MV-4-11 (cell line): ENCODE measurements at regions not wholly inside any gene's neighbourhood (a gene's known extent, or its start where the extent isn't known, plus 50 kb on each side); places are given as distances from the start of the nearest gene placed in this dataset.

Source experiments
- DNase-seq: peaks from one replicate; lab custom pipeline; 2025; lab: John Stamatoyannopoulos, UW

DNA sequence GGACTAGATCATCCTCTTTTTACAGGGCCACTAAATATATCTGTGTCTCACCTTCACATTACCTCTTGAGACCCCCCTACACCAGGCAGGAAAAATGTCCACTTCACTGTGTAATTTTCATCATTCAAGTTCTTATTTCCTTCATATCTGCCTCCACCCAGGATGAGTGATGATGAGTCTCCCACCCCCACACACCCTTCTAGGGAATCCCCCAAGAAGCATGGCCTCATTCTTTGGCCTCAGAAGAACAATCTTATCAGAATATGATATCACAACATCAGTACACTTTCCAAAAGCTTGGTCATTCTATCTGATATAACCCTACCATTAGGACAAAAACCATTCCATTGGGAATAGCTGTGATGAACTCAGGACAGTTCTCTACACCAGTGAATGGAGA, 170.3 kb upstream of the DUSP10 start:
- DNase-seq, result no peak

DNA sequence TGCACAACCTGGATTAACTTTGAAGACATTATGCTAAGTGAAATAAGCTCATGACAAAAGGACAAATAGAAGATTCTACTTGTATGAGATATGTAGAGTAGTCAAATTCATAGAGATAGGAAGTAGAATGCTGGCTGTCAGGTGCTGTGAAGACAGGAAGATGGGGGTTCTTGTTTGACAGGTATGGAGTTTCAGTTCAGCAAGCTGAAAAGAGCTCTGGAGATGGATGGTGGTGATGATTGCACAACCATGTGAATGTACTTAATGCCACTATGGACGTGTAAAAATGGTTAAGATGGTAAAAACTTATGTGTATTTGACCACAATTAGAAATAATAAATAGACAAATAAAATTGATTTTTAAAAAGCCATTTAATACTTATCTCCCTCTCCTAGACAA, 169.8 kb upstream of the DUSP10 start:
- DNase-seq, result no peak

DNA sequence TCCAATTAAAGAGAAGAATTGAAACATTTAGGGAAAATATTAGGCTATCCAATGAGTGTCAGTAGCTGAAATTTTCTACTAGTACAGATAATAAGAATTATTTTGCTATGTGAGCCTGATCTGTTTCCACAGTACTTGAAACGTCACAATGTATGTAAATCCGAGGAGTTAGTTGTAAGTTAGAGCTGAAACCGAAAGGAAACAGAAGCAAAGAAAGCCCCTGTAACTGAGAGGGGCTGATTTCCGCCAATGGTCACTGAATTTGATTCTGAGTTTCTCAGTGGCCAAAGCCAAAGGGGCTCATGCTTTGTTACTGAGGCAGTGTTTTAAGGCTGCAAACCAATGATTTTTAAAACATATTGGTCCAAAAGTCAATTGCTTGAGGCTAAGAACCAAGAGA, 168.3 kb upstream of the DUSP10 start:
- no peak for DNase-seq

DNA sequence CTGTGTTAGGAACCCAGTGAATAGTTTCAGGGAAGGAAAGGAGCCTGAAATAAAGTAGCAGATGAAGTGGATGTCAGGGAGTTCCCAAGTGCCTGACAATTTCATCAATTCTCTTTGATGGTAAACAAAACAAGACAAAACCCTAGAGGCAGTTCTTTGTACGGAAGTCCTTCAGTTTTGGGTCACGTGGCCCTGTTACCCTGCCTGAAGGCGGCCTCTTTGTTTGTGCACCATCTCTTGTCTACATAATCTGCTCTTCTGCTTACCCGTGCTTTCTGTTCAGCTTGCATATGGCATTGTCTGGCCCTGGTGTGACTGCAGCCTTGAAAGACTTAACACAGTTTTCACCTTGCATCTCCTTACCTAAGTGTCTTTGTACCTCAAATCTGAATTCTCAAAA, 166.7 kb upstream of the DUSP10 start:
- no peak for DNase-seq

DNA sequence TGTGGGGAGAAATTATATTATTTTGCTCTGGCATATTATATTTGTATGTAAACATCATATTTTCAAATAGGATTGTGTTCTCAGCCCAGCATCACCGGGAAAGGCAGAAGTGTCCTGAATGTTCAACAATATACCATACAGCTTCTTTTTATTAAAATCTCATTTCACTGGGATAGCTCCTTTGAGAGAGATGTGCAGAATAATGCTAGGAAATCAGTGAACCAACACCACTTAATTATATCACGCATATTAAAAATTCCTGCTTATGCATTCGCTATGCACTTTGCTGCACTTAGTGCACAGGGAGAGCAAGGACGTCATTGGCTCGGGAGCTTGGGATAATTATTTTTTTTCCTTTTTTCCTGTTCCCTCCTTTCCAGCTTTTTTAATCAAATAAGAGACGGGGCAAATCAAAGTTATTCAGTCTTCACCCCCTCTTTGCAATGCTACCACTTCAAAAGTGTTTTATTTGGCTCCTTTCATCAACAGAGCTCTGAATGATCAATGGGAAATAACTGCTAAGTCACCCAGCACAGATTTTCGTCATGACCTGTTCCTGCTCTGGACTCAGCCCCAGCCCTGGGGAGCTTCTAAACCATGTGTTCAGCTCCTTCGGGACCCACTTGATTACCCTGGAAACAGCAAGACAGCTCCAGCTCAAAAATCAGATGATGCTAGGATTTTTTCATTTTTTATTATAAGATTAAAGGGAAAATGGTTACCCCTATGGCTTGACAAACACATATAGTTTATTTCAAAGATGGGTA, 165.5 kb upstream of the DUSP10 start:
- DNase-seq, result no peak

DNA sequence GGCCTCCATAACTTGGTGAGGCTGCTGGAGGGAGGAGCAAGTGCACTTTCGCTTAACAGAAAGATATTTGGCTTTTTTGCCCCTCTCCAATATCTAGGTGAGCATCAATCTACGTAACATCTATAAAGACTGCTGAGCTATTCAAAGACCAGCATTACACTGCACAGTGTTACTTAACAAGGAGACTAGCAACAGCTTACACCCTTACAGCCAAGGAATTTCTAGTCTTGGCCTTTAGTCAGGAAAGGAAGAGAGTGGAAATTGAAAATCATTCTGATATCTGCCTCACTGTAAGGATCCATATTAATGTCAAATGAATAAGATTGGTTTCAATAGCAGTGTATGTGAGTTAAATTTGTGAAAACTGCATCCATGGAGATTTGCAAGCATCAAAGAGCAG, 163.9 kb upstream of the DUSP10 start:
- DNase-seq, result no peak

DNA sequence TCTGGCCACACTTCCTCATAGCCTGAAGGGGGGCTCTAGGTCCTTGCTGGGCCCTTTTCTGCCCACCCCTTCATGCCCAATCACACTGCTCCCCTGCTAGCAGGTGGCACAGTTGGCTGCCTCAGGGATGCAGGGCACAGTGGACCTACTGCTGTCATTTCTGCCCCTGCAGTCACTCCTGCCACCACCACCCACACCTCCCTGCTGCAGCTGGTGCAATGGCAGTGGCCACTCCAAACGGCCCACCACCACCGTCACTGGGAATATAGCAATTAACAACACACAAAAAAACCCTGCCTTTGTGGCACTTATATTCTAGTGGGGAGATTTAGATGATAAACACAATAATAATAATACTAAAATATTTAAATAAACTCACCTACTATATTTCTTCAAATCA, 162.4 kb upstream of the DUSP10 start:
- DNase-seq, result no peak

DNA sequence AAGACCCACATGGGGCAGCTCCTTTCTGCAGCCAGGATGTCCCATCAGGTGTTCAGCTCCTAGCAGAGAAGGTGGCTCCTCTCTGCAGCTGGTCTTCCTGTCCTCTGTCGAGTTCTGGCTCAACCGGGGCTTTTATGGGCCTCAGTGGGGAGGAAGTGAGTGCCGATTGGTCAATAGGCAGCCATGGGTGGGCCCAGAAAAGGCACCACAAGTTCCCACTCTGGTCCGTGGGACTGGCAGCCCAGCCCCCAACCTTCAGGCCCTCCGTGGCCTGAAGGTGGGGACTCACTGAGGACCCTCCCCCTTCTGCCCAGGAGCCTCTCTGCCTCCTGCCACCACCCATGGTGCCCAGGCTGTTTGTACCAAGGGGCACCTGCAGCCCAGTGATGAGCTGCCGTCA, 161.7 kb upstream of the DUSP10 start:
- no peak for DNase-seq

DNA sequence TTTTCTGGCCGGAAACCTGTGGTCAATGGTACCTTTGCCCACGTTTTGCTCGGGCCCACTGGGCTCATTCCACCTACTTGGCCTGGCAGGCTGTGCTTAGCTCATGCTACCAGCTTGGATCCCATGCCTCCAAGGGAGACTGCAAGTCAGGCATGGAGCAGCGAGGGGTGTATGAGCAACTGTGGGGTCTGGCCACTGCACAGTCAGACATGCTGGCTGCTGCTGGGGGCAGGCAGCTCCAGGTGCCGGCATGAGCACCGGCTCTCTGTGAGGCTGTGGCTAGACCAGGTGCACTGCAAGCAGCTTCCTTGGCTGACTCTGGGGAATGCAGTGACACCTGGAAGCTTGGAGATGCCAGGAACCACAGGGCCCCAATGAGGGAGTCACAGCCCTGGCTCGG, 161.1 kb upstream of the DUSP10 start:
- DNase-seq, result no peak

DNA sequence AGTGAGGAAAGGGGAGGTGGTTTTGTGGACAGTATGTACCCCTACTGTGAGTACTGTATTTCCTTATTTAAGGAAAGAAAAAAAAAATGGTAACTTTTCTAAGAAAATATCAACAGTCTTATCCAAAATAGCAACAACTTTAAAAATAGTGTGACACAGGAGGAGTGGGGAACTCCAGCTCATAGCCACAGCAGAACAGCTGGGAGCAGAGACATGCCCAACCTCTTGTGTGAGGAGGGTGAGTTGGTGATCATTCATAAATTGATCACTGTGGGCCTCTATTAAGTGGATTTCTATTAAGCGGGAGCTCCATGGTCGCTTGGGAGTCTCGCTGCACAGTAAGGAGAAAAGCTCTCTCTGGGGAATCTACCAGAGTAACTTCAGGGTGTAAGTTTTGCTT, 158.8 kb upstream of the DUSP10 start:
- no peak for DNase-seq

DNA sequence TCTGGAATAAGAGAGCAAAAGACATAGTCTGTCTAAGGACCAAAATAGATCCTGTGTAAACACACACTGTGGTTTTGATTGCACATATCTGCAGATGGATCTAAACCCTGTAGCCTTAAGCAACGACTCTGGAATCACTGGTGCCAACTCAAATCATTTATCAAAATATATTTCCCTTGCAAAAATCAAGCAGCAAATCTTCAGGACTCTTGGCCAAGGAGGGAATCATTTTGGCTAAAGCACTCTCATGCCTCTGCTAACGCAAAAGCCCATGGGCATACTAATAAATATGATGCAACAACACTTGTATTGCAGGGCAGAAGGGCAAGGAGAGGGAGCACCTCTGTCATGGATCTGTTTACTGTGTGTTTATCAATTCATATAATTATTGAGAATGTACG, 155.4 kb upstream of the DUSP10 start:
- DNase-seq, result peak; percentile 34

DNA sequence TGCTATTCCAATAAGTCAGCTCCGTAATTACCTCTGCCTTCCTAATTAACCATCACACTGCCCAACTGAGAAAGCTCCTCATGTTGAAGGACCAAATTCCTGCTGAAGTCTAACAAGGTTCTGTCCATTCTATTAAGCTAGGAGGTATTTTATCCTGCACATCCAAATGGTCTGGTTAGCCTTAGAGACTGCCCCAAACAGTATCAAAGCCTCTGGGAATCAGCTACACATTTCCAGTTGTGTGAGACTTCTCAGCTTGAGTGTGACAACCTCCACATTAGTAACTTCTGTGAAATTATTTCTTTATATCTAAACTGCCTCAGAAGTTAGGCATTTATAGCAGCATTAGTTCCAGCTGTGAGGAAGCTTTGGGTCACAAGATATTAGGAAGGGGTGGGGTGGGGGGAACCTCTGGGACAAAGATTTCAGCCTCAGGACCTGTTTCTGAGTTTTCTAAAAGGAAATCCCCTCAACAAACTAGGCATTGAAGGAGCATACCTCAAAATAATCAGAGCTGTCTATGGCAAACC, 150.5 kb upstream of the DUSP10 start:
- DNase-seq, result no peak

DNA sequence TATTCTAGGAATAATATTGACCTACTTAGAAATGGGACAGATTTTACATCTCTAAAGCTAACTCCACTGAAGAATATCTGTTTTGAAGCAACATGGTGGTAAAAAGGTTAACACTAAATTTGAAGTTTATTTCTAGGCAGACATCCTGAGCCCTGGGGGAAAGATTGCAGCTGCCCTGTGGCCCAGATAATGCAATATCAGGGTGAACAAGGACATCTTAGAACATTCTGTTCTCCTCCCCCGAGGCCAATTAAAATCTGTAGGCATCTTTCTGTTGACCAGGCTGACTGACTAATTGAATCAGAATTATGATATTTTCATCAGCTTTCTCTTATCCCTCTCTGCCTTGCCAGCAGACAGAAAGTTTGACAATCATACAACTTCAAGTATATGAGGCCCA, 149.8 kb upstream of the DUSP10 start:
- DNase-seq, result no peak

DNA sequence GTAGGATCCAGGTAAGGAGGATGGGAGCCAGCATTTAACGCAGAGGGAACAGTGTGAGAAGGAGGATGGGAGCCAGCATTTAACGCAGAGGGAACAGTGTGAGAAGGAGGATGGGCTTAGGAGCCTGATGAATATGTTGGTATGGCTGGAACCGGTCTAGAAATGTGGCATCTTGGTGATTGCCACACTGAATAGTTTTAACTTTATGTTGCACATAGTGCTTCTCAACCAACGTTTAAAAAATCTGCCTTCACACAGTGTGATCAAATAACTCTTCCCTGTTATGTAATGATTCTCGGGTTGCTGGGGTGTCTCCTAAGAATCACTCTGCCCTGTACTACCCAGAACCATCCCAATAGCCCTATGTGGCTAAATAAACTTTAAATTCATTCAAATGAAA, 146.9 kb upstream of the DUSP10 start:
- no peak for DNase-seq

DNA sequence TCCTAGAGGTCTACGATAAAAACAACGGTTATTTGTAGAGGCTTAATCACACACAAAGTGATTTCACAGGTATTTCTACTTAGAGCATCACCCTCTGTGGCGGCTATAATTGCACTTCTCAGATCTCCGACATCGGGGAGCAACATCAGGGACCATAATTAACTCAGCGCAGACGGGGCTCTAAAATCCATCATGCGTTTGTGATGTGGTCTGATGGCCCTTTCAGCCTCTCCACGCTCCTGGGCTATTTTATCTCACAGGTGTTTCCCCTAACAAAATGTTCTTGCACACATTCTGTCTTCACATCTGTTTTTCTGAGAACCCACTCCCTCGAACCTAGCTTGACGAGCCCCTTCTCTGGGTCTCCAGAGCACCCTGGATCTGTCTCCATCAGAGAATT, 146.3 kb upstream of the DUSP10 start:
- no peak for DNase-seq

DNA sequence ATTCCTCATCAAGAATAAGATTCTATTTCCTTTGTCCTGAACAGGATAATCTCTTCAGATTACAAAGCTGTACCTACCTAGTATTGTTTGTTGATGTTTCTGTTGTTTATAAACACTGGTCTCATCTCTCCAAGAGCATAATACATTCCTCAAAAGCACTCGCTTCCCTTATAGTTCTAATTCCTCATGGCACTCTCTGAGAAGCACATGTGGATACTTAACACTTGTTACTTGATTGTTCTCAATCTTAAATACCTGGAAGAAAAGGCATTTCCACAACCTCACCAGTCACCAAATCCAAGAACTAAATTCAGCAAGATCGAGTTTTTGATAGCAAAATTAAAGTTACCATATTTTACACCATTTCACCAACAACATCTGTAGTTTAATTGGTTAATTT, 145.9 kb upstream of the DUSP10 start:
- DNase-seq, result no peak

DNA sequence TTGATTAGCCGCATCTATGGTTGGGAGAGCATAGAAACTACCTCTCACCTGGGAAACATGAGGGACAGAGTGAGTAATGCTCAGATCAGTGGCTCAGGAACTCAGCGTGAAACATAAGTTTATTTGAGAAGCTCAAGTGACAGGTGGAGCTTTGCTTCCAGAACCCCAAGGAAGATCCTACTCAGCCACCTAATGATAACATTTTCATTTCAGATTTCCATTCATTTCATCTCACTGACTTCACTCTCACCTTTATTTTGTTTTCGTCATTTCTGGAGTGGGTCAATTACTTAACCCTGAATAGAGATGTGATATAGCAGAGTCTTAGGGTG, 145.5 kb upstream of the DUSP10 start:
- no peak for DNase-seq

DNA sequence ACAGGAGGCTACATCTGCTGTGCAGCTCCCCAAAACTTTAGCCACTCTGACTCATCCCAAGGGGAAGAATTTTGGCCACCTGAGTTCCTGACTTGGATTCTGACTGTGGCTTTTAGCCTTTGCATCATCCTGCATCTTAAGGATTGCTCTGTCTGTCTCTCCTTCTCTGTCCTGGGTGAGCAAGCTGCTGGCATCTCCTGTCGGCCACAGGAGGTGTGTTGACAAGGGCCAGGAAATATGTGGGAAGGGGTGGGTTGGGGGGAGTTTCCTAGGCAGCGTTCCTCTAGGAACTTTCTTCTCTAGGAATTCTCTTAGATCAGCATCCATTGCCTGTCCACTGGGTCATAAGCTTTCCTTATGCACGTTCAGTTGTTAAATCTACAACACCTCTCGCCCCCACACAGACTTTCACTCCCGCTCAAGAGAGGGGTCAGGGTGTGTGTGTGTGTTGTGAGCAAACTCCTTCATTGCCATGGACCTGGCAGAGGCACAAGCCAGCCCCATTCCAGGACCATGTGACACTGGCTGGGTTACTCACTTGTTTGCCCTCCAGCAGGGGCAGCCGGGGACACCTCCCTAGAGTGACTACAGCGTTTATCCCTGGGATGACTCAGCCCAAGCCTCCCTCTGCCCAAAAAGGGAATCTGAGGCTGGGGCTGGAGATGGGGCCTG, 145.0 kb upstream of the DUSP10 start:
- no peak for DNase-seq

DNA sequence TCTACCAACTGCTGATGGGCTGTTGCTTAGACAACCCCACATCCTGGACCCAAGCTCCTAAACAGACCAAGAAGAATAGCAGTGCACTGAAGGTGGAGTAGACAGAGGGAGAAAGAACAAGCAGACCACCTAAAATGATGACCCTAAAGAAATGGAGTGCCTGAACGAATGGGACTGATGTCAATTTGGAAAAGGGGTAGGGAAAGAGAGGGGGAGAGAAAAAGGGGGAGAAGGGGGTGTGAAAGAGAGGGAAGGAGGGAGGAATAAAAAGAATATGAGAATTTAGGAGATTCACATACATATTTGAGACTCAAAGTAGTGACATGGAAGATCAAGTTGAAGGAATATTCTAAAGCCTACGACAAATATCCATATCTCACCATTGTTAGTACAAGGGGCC, 144.4 kb upstream of the DUSP10 start:
- no peak for DNase-seq

DNA sequence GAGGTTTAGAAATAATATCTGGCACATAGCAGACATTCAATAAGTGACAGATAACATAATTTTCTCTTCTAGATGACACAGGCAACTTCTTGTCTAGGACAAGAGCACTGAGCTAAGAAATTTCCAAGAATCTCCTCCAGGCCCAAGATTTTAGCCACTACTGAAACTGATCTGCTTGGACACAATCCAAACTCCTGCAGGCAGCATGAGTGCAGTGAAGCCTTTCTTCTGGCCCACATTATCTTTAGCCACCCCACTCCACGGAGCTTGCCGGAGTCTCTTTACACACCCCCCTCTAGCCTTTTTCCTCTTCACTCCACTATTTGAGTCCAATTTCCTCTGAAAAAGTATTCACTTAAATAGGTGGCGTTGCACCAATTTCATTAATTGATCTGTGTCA, 142.9 kb upstream of the DUSP10 start:
- no peak for DNase-seq

DNA sequence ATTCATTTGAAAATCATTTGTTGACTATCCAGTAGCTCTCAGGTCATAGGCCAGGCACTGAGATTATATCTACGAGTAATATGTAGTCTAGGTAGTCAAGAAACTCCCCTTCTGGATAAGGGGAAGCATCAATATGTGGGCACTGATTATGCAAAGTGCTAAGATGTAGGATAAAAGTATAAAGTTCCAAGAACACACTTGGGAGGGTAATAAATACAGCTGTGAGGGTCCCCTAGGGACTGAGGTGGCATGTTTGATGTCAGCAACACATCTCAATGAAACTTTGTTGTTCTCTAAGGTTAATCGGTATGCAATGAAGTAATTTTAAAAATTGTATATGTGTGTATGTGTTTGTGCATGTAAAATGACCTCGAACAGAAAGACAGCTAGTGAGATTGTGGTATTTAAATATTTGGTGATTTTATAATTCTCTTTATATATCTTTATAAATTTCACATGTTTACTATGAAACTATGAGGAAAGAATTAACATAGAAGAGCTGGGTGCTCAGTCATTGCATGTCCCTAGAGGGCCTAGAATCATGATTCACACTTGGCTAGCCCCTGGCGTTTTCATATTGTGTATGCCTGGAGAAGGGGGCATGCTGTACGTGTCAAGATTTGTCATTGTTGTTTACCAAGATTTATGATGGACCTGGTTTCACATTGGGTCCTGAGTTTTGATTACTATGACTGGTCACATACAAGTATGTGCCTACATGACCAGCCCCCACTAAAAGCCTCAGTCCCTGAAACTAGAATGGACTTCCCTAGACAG, 140.1 kb upstream of the DUSP10 start:
- DNase-seq, result no peak

DNA sequence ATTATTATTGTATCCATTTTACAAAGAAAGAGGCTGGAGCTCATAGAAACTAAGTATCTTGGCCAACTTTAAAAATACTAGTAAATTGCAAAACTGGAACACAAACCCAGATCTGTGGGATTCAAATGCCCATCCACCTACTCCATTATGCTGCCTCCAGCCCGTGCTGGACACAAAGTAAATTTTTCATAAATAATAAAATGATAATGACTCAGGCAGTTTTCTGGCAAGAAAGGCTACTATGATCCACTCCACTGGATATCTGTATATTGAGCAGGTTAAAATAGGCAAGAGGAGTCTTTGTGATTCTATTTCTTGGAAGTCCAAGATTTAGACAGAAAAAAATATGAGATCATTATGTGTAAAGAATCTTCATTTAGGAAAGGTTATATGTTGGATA, 138.3 kb upstream of the DUSP10 start:
- DNase-seq, result no peak

DNA sequence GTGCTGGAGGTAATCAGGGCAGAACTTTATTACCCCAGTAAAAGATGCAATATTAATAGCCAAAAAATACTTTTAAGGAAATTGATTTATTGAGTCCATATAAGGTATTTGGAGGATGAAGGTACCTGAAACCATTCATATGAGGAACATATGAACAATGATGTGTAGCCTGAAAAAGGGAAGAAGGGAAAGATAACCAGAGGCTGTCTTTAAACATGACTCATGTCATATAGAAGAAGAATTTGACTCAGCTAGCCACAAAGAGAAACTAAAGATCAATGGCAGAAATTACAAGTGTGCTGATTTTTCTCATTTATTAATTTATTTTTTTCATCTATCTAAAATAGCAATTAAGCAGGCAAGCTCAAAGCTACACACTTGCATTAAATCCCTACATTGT, 136.2 kb upstream of the DUSP10 start:
- peak; percentile 73 for DNase-seq
